OCI-LY1 (cell line): ENCODE measurements at regions not wholly inside any gene's neighbourhood (a gene's known extent, or its start where the extent isn't known, plus 50 kb on each side); places are given as distances from the start of the nearest gene placed in this dataset.

Source experiments
- CTCF ChIP-seq: fragments of 200-600 bp; sonication (generic), shearing (Covaris generic); IDR thresholded peaks from 2 replicates; pipeline ENCODE4 v1.5.1; 2017; ENCODE audit warnings: mild to moderate bottlenecking, antibody characterized with exemption, low read length, moderate library complexity, mixed read lengths
- EZH2 ChIP-seq: fragments of 200-600 bp; sonication (generic), shearing (Covaris generic); IDR thresholded peaks from 2 replicates; pipeline ENCODE4 v1.8.0; 2017; ENCODE audit warnings: borderline replicate concordance, mixed run types, mild to moderate bottlenecking, antibody characterized with exemption, low read length, moderate library complexity, mixed read lengths

- TF ChIP-seq CTCF (no peak), EZH2 (no peak)
Observed at GRCh38 chr6:53439556-53439955, 90.8 kb upstream of the ELOVL5 start.
